Fibroblast of skin of left biceps (primary cell): ENCODE measurements at regions not wholly inside any gene's neighbourhood (a gene's known extent, or its start where the extent isn't known, plus 50 kb on each side); places are given as distances from the start of the nearest gene placed in this dataset.

Experiments used
- DNase-seq, 2 experiments: peaks; one replicate each; pipeline ENCODE4 v3.0.0-alpha.2; 2013; ENCODE audit warnings: low read depth in 2 of 2

GRCh38 chr18:66141716-66142115 is 390.9 kb downstream of the CDH7 start:
- no peak for DNase-seq

GRCh38 chr18:66138642-66139041 is 387.8 kb downstream of the CDH7 start:
- DNase-seq: no peak

GRCh38 chr18:66136039-66136438 is 385.2 kb downstream of the CDH7 start:
- DNase-seq: no peak

GRCh38 chr18:66129248-66129647 is 378.4 kb downstream of the CDH7 start:
- no peak for DNase-seq

- no peak for DNase-seq
Observed at GRCh38 chr18:66126266-66126665, 375.5 kb downstream of the CDH7 start.

- no peak for DNase-seq
Observed at GRCh38 chr18:66124394-66124793, 373.6 kb downstream of the CDH7 start.

GRCh38 chr18:66119347-66119746 is 368.5 kb downstream of the CDH7 start:
- DNase-seq: no peak

GRCh38 chr18:66111018-66111417 is 360.2 kb downstream of the CDH7 start:
- DNase-seq: no peak

GRCh38 chr18:66110607-66111006 is 359.8 kb downstream of the CDH7 start:
- DNase-seq: no peak

- no peak for DNase-seq
Observed at GRCh38 chr18:66109981-66110380, 359.2 kb downstream of the CDH7 start.

GRCh38 chr18:66107546-66107945 is 356.7 kb downstream of the CDH7 start:
- DNase-seq: no peak

GRCh38 chr18:66105016-66105415 is 354.2 kb downstream of the CDH7 start:
- DNase-seq: no peak

GRCh38 chr18:66103550-66103949 is 352.7 kb downstream of the CDH7 start:
- no peak for DNase-seq

- no peak for DNase-seq
Observed at GRCh38 chr18:66083078-66083477, 332.3 kb downstream of the CDH7 start.

- DNase-seq: no peak
Observed at GRCh38 chr18:66078925-66079800, 328.4 kb downstream of the CDH7 start.

GRCh38 chr18:66077066-66077465 is 326.3 kb downstream of the CDH7 start:
- DNase-seq: no peak

- DNase-seq: no peak
Observed at GRCh38 chr18:66066191-66066590, 315.4 kb downstream of the CDH7 start.

- no peak for DNase-seq
Observed at GRCh38 chr18:66048406-66048805, 297.6 kb downstream of the CDH7 start.

- DNase-seq: no peak
Observed at GRCh38 chr18:66046032-66046602, 295.3 kb downstream of the CDH7 start.

GRCh38 chr18:66043009-66043408 is 292.2 kb downstream of the CDH7 start:
- no peak for DNase-seq

- DNase-seq: peak; percentile 4 to 10
Observed at GRCh38 chr18:66013969-66014368, 263.2 kb downstream of the CDH7 start.

GRCh38 chr18:66011916-66012315 is 261.1 kb downstream of the CDH7 start:
- no peak for DNase-seq

- no peak for DNase-seq
Observed at GRCh38 chr18:66005831-66006588, 255.2 kb downstream of the CDH7 start.
